Stimulated activated CD4-positive, alpha-beta T cell treated with anti-CD3 and anti-CD28 coated beads, TNF-alpha, amount 100 ng/mL, for 1 hour (primary cell): ENCODE measurements at regions not wholly inside any gene's neighbourhood (a gene's known extent, or its start where the extent isn't known, plus 50 kb on each side); places are given as distances from the start of the nearest gene placed in this dataset.
"Not testable (repeated sequence)": the region's sequence is repeated elsewhere in the genome, so short reads cannot be mapped to it uniquely, and the experiment has no call there.

Experiments used
- DNase-seq, 3 donors: peaks; one replicate each; pipeline ENCODE4 v3.0.0-alpha.2; 2020; ENCODE audit warnings: low read depth in 3 of 3, low spot score in 1 of 3

GRCh38 chr14:105773584-105773983 is 247.2 kb downstream of the TMEM121 start:
- DNase-seq = no peak

- DNase-seq = no peak
These were observed 247.6 kb downstream of the TMEM121 start for GRCh38 chr14:105774001-105774400.

- DNase-seq = not testable (repeated sequence)
These were observed 248.4 kb downstream of the TMEM121 start for GRCh38 chr14:105774585-105775348.

GRCh38 chr14:105775349-105775923 is 249.1 kb downstream of the TMEM121 start:
- not testable (repeated sequence) for DNase-seq

GRCh38 chr14:105776112-105776511 is 249.7 kb downstream of the TMEM121 start:
- DNase-seq = not testable (repeated sequence)

GRCh38 chr14:105776924-105777323 is 250.5 kb downstream of the TMEM121 start:
- no peak for DNase-seq

- DNase-seq = no peak
These were observed 257.3 kb downstream of the TMEM121 start for GRCh38 chr14:105783707-105784106.

GRCh38 chr14:105793836-105794235 is 267.5 kb downstream of the TMEM121 start:
- no peak for DNase-seq

GRCh38 chr14:105797546-105797945 is 271.2 kb downstream of the TMEM121 start:
- no peak for DNase-seq

- DNase-seq = no peak
These were observed 279.3 kb downstream of the TMEM121 start for GRCh38 chr14:105805701-105806100.

GRCh38 chr14:105806568-105806967 is 280.2 kb downstream of the TMEM121 start:
- DNase-seq = no peak

GRCh38 chr14:105817971-105818711 is 291.8 kb downstream of the TMEM121 start:
- DNase-seq = no peak

GRCh38 chr14:105818712-105819005 is 292.3 kb downstream of the TMEM121 start:
- DNase-seq = no peak

- DNase-seq = no peak
These were observed 303.8 kb downstream of the TMEM121 start for GRCh38 chr14:105830171-105830570.

- DNase-seq = no peak
These were observed 309.8 kb downstream of the TMEM121 start for GRCh38 chr14:105836160-105836559.

- no peak for DNase-seq
These were observed 310.3 kb downstream of the TMEM121 start for GRCh38 chr14:105836730-105837129.

- no peak for DNase-seq
These were observed 311.1 kb downstream of the TMEM121 start for GRCh38 chr14:105837349-105838063.

GRCh38 chr14:105838107-105838506 is 311.7 kb downstream of the TMEM121 start:
- DNase-seq = no peak

- DNase-seq = no peak
These were observed 312.4 kb downstream of the TMEM121 start for GRCh38 chr14:105838591-105839424.

- DNase-seq = no peak
These were observed 313.3 kb downstream of the TMEM121 start for GRCh38 chr14:105839425-105840265.
